ENCODE measurements at regions not wholly inside any gene's neighbourhood (a gene's known extent, or its start where the extent isn't known, plus 50 kb on each side); places are given as distances from the start of the nearest gene placed in this dataset.

GRCh38 chr2:198347946-198348345 lies 543.6 kb downstream of the PLCL1 start:
- WGBS, 4 donors: 76 to 84% (median 82%) methylated on average over 4 of the region's 4 CpGs
- Histone ChIP-seq H3K27me3 (peaks cover 7% of the 10 kb centered on the region), H3K4me1 (replicated peaks in 1 of 2) (no peaks in the 10 kb centered on the region), H3K36me3 (replicated peaks in 1 of 2) (no peaks in the 10 kb centered on the region), H3K27ac (no peak overlapping the region), H3K4me3 (no peak overlapping the region), H3K9me3 (replicated peaks in 1 of 3) (no peaks in the 10 kb centered on the region)
- intact Hi-C loops (cut with DNase I): no loop called here
- TF ChIP-seq CTCF (IDR thresholded peaks at IDR 0.05): no peak
- no peak for TF ChIP-seq POLR2A (IDR thresholded peaks at IDR 0.05)
- DNase-seq: no peak

- intact Hi-C loops (cut with DNase I): no loop called here
- Histone ChIP-seq H3K36me3 (replicated peaks in 1 of 2) (no peaks in the 10 kb centered on the region), H3K27ac (no peak overlapping the region), H3K27me3 (peaks cover 7% of the 10 kb centered on the region), H3K9me3 (replicated peaks in 1 of 3) (no peaks in the 10 kb centered on the region), H3K4me3 (no peak overlapping the region), H3K4me1 (replicated peaks in 1 of 2) (no peaks in the 10 kb centered on the region)
- WGBS, 4 donors: 38 to 59% (median 49%) methylated on average over 3 of the region's 3 CpGs
- TF ChIP-seq CTCF (IDR thresholded peaks at IDR 0.05): no peak
- no peak for TF ChIP-seq POLR2A (IDR thresholded peaks at IDR 0.05)
- no peak for DNase-seq
Observed at GRCh38 chr2:198347349-198347748, 543.0 kb downstream of the PLCL1 start.

GRCh38 chr2:198343471-198343870 lies 539.1 kb downstream of the PLCL1 start:
- H3K27me3 ChIP-seq: no peaks in the 10 kb centered on the region
- intact Hi-C loops (cut with DNase I): no loop called here
- TF ChIP-seq POLR2A (IDR thresholded peaks at IDR 0.05): no peak
- TF ChIP-seq CTCF (IDR thresholded peaks at IDR 0.05): no peak
- no peaks in the 10 kb centered on the region for H3K36me3 ChIP-seq (replicated peaks in 1 of 2)
- H3K4me1 ChIP-seq (replicated peaks in 1 of 2): no peaks in the 10 kb centered on the region
- no peaks in the 10 kb centered on the region for H3K9me3 ChIP-seq (replicated peaks in 1 of 3)
- no peak for DNase-seq
- no peak overlapping the region for H3K27ac ChIP-seq
- 71 to 91% (median 77%) methylated on average over 1 of the region's 1 CpG for WGBS, 4 donors
- H3K4me3 ChIP-seq: no peak overlapping the region

DNA sequence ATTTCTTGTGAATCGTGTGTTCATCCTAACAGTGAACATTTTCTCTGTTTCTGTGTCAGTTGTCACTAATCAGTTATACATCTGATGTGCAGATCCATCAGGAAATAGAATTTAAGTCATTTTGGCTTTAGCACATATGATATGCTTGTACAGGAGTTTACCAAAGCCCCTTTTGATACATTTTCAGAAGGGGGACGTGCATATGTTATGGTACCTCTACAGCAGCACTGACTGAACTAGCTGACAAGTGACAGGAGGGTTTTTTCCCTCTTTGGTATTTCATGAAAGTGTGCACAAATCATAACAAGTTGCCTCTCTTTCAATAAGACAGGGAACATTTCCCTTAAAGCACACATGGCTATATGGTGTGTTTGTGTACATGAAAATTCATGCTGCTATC lies 536.5 kb downstream of the PLCL1 start:
- 66 to 77% (median 71%) methylated on average over 2 of the region's 2 CpGs for WGBS, 4 donors
- no peak for DNase-seq
- H3K9me3 ChIP-seq (replicated peaks in 1 of 3): no peaks in the 10 kb centered on the region
- no peaks in the 10 kb centered on the region for H3K27me3 ChIP-seq
- H3K36me3 ChIP-seq (replicated peaks in 1 of 2): no peaks in the 10 kb centered on the region
- H3K4me3 ChIP-seq: no peak overlapping the region
- no peaks in the 10 kb centered on the region for H3K4me1 ChIP-seq (replicated peaks in 1 of 2)
- H3K27ac ChIP-seq: no peak overlapping the region
- no peak for TF ChIP-seq CTCF (IDR thresholded peaks at IDR 0.05)
- no peak for TF ChIP-seq POLR2A (IDR thresholded peaks at IDR 0.05)
- intact Hi-C loops (cut with DNase I): no loop called here
